HG03442 (cell line): ENCODE measurements at regions not wholly inside any gene's neighbourhood (a gene's known extent, or its start where the extent isn't known, plus 50 kb on each side); places are given as distances from the start of the nearest gene placed in this dataset.
"Not testable (repeated sequence)": the region's sequence is repeated elsewhere in the genome, so short reads cannot be mapped to it uniquely, and the experiment has no call there.

Experiments used
- ATAC-seq: cut with Tn5 transposase; IDR thresholded peaks from one replicate; pipeline ENCODE4 v1.9.1; 2021; ENCODE audit warnings: mild to moderate bottlenecking, moderate library complexity; ENCODE audit not compliant: unreplicated experiment

DNA sequence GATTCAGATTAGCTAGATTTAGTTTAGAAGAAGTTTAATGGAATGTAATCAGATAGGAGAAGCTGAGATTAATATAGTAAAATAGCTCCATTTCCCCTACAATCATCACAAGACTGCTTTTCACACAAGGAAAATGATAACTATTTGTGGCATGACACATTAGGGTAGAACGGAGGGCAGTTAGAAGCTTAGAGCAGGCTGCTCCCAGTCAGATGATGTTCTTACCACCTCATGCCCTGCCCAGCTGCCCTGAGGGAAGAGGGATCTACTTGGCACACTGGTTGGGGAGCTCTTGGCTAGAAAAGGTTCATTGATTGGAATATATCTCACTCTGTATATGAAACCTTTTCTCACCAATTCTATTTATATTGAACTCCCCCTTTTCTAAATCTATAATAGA is 180.7 kb upstream of the IL15 start:
- ATAC-seq, result no peak

GRCh38 chr4:141457653-141458052 is 178.7 kb upstream of the IL15 start:
- no peak for ATAC-seq

DNA sequence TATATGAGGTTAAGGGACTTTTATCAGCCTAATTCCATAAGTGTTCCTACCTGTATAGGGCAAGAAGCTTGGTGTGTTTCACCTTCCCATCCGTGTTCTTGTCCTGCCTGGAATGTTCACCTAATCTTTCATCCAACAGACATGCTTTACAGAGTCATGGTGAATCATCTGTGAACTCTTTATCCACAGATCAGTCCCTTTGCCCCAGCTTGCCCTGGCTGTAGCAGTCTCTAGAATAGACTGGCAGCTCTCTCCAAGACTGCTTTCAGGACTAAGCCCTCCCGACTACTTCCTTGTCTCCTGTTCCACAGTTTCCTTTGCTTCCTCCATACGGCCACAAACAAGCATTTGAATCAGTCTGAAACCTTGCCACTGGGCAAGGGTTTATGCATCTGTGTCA is 177.9 kb upstream of the IL15 start:
- no peak for ATAC-seq

DNA sequence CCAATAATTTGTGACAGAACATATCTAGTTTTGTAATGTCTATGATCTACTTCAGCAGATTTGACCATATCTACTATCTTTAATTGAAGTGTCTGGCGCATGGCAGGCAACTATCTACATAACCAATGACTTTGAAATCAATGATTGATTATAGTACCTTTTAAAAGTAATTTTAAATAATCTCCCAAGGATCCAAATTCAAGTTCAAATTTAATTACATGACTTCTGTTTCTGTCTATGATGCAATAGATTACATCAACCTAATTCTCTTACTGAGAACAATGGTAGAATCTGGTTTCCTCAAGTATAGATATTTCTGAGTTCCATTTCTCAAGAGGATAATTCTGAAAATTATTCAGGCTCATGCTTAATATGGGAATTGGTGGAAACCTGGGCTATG is 177.4 kb upstream of the IL15 start:
- no peak for ATAC-seq

GRCh38 chr4:141462361-141462760 is 174.0 kb upstream of the IL15 start:
- no peak for ATAC-seq

DNA sequence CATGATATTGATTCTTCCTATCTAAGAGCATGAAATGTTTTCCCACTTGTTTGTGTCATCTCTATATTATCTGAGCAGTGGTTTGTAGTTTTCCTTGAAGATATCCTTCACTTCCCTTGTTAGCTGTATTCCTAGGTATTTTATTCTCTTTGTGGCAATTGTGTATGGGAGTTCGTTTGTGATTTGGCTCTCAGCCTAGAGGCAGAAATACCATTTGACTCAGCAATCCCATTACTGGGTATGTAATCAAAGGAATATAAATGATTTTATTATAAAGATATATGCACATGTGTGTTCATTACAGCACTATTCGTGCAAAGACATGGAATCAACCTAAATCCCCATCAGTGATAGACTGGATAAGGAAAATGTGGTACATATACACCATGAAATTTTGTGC is 172.7 kb upstream of the IL15 start:
- ATAC-seq, result no peak

DNA sequence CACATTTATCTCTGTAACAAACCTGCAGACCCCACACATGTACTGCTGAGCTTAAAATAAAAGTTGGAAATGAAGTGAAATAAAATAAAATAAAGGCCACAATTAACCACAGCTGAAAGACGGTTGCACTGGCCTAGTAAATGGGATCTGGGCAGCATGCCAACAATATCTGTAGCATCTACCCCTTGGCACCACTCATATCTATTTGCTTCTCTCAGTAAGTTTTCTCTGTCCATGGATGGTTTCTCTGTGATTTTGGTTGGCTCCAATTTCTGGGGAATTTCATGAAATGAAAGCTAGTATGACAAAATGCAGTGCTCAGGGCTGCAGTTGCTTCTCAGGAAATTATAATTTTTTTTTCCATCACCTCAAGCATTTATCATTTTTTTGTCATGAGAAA is 172.0 kb upstream of the IL15 start:
- ATAC-seq, result no peak

DNA sequence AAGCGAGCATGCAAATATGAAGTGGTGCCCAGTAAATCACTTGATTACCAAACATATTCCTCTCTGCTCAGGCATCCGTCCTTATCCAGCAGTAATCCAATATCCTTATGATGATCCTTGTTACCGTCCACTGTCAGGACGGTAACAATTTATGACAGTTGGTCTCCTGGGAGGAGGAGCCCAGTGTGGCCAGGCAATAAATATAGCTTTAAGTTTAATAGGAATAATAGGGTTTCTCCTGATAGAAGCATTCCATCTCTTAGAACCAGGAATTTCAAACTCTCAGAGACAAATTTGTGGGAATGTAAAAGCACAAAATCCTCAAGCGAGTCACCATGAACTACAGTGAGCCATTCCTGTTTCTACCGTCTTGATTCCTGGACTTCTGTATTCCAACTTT is 171.2 kb upstream of the IL15 start:
- ATAC-seq, result no peak

- no peak for ATAC-seq
Measured at GRCh38 chr4:141467225-141467624, 169.2 kb upstream of the IL15 start.

GRCh38 chr4:141469392-141469791 is 167.0 kb upstream of the IL15 start:
- no peak for ATAC-seq

GRCh38 chr4:141473026-141473540 is 163.3 kb upstream of the IL15 start:
- ATAC-seq, result no peak

- no peak for ATAC-seq
Measured at GRCh38 chr4:141473952-141474351, 162.4 kb upstream of the IL15 start.

DNA sequence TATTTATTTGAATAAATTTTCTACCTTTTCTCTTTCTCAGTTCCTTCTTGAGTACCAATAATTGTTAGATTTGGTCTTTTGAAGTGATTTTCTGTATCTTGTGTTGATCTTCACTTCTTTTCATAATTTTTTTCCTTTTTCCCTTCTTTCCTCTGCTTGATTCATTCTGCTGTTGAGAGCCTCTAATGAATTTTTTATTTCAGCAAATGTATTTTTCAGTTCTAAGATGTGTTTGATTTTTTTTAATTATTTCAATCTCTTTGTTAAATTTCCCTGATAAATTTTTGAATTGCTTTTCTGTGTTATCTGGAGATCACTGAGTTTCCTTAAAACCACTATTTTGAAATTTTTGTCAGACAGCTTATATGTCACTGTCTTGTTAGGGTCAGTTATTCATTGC is 155.4 kb upstream of the IL15 start:
- no peak for ATAC-seq

DNA sequence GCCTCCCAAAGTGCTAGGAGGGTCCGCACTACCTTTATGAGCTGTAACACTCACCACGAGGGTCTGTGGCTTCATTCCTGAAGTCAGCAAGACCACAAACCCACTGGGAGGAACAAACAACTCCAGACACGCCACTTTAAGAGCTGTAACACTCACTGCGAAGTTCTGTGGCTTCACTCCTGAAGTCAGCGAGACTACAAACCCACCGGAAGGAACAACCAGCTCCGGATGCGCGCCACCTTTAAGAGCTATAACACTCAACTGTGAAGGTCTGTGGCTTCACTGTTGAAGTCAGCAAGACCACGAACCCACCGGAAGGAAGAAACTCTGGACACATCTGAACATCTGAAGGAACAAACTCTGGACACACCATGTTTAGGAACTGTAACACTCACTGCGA is 152.1 kb upstream of the IL15 start:
- not testable (repeated sequence) for ATAC-seq

GRCh38 chr4:141486375-141486997 is 149.9 kb upstream of the IL15 start:
- no peak for ATAC-seq

GRCh38 chr4:141497627-141498026 is 138.8 kb upstream of the IL15 start:
- peak; percentile 97 for ATAC-seq

DNA sequence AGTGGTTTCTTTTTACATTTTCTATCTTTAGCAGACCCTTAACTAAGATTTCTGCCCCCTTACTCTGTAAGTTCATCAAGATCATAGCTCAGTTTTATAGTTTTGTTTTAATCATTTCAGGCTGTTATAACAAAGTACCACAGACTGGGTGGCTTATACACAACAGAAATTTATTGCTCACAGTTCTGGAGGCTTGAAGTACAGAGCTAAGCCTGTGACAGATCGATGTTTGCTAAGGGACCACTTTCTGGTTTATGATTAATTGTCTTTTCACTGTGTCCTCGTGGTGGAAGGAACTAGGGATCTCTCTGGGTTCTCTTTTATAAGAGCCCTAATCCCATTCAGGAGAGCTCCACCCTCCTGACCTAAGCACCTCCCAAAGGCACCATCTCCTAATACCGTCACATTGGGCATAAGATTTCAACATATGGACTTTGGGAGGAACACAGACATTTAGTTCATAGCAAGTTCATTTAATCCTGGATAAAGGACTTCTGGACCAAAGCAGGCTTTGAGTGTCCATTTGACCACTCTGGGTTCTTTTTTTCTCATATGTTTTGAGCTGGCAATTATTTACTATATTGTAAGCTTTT is 137.0 kb upstream of the IL15 start:
- ATAC-seq, result no peak

DNA sequence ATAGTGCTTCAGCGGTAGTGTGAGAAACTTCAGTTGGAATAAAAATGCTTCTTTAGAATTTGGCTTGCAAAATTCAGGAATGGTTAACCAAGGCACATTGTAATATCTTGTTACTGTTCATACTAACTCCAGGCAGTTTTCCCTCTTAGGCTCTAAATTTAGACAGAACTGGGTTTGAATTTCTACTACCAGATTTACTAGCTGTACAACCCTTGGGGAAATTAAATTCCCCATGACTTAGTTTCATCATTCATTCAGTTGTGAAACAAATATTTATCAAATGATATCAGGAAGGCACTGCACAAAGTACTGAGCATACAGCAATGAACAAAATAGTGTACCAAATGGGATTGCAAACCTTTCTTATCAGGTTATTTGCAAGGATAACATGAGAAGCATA is 135.0 kb upstream of the IL15 start:
- ATAC-seq, result no peak

DNA sequence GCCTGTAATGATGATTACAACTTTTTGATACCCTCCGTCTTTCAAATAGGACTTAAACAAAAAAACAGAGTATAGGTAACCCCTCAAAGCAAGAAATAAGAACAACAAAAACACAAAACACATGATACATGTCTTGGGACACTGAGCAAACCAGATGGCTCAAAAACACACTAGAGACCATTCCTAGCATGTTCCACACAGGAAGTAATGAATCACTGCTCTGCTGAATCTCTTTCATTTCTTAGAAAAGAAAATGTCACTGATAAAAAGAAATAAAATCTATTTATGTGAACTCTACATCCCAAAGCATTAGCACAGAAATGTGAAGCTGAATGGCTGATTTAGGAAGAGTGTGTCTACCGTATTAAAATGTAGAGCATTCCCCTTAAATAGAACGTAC is 134.5 kb upstream of the IL15 start:
- no peak for ATAC-seq

DNA sequence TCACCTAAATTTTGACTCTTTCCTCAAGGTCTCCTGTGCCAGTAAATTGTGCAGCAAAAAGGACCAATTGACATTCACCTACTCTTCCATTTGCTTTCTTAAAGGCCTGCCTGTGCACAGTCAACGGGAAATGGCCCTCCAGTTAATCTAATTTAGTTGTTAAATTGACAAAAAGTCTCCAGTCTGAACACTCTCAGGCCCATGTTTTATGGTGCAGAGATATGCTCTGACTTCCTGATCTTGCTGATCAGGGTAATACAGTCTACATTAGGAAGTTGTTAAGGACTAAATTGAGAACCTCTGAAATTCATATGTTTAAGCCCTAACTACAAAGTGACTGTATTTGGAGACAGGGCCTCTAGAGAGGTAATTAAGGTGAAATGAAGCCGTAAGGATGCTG is 133.6 kb upstream of the IL15 start:
- ATAC-seq, result no peak

GRCh38 chr4:141503260-141503659 is 133.1 kb upstream of the IL15 start:
- ATAC-seq, result no peak

DNA sequence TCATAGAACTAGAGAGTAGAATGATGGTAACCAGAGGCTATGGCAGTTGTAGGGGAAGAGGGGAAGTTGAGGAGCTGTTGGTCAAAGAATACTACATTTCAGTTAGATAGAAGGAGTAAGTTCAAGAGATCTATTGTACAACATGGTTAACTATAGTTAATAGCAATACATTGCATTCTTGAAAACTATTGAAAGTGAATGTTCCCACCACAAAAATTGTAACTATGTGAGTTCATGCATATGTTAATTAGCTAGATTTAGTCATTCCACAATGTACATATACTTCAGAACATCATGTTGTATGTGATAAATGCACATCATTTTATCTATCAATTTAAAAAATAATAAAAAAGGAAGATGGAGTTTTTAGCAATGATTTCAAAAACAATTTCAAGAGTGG is 125.3 kb upstream of the IL15 start:
- ATAC-seq, result no peak

DNA sequence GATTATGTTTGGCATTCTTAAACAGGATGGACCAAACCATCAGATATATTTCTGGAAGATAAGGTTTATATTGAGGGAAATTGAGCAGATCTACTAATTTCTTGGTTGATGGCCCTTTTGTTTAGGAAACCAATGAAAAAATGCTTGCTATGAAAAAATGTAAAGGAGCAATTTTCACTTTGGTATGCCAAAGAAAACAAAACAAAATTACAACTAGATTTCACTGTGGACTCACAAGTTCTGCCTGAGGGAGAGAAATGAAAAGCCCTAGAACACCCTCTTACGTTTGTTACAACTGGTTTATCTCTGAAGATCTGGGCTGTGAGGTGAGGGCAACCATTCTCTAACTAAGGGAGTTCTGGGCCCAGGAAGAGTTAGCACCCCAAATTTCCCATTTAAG is 122.5 kb upstream of the IL15 start:
- ATAC-seq, result no peak
